GM12892 (cell line): ENCODE measurements at regions not wholly inside any gene's neighbourhood (a gene's known extent, or its start where the extent isn't known, plus 50 kb on each side); places are given as distances from the start of the nearest gene placed in this dataset.

Experiments used
- POLR2A ChIP-seq: IDR thresholded peaks from 2 replicates; pipeline ENCODE4 v1.6.1; 2011; ENCODE audit warnings: low read depth, low read length, control low read depth
- TAF1 ChIP-seq: IDR thresholded peaks from 2 replicates; pipeline ENCODE4 v1.6.1; 2011; ENCODE audit warnings: low read depth, mild to moderate bottlenecking, control low read depth, low read length, borderline replicate concordance

- TF ChIP-seq POLR2A (no peak), TAF1 (no peak)
These were observed 999.3 kb upstream of the TMPRSS15 start for GRCh38 chr21:19402870-19403269.
